ENCODE measurements at regions not wholly inside any gene's neighbourhood (a gene's known extent, or its start where the extent isn't known, plus 50 kb on each side); places are given as distances from the start of the nearest gene placed in this dataset.
A peak's percentile ranks its signal among the peaks of the same experiment; 100 is the strongest.

DNA sequence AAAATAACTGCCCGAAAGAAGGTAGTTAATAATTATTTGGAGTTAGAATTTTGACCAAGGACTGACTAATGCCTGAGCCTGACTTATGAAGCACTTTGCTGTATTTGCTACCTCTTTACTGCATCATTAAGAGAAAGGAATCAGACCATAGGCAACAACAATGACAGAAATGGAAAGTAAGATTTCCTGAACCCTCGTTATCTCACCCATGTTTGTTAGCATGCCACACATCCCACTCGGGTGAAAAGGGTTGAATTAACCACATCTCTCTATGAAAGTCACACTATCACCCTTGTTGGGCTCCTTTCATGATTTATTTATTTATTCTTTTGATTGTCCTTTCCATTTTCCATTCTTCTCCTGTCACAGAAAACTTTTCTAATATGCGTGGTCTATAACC, 59.6 kb downstream of the OLIG3 start:
- DNase-seq: no peak

DNA sequence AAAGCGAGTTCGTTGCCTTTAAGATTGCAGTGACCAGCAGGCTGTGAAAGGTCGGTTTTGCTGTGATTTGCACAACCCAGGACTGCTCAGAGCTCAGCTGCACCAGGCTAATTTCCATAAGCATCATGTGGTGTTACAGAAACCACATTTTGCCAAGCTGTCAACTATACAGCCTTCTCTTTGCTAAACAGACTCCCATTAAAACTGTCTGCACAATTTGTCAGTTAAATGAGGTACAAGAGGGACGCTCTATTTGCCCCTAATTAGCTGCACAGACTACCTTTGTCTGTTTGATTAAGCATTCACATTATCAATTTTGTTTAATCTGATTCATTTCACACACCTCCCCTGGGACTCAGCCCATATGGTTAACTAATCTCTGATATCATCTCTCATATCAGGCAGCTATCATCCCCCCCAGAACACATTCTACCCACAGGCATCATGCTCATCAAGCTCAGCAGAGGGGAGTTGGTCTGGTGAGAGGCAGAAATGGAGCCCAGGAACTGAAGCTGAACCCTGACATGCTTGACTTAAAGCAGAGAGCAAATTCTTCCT, 62.1 kb downstream of the OLIG3 start:
- DNase-seq: no peak

DNA sequence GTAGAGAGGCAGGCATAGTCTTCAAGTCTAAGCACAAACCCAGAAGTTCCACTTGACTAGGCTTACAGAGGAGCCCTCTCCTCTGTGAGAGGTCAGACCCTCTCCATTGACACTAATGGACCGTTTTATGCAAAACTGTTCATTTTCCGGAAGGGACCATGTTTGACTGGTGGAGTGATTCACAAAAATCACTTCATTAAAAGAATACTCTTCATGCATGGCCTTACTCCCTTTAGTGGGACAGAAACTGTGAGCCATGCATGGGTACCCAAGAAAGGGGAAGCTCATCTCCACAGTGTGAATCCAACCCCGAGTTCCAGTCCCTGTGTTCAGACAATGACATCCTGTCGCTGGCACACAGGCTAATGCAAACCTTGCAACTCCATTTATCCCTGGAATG, 63.2 kb downstream of the OLIG3 start:
- no peak for DNase-seq

DNA sequence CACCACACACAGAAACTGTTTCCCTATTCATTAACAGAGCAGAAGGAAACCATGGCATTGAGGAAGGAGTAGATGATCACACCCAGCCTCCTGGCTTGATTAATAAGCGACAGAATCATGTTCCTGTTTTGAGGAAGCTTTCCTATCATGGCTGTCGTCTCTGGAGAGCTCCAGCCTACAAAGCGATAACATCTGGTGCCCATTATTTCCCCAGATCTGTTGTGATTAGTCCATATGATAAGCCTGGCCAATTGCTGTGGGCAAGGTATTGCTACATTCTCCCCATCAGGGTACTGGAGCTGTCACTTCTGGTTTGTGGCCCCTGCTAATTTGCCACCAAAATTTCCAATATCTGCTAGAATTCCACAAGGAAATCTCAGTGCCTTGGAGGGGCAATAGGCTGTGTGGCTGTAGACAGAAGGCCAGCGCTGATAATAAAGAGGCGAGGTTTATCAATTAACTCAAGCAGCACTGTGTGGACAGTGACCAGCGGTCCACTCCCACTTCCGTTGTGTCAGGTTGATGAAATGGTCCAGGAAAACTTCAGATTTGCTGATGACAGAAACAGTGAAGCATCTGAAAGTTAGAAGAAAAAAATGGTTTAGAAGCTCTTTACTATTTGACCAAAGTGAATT, 66.4 kb downstream of the OLIG3 start:
- no peak for DNase-seq

DNA sequence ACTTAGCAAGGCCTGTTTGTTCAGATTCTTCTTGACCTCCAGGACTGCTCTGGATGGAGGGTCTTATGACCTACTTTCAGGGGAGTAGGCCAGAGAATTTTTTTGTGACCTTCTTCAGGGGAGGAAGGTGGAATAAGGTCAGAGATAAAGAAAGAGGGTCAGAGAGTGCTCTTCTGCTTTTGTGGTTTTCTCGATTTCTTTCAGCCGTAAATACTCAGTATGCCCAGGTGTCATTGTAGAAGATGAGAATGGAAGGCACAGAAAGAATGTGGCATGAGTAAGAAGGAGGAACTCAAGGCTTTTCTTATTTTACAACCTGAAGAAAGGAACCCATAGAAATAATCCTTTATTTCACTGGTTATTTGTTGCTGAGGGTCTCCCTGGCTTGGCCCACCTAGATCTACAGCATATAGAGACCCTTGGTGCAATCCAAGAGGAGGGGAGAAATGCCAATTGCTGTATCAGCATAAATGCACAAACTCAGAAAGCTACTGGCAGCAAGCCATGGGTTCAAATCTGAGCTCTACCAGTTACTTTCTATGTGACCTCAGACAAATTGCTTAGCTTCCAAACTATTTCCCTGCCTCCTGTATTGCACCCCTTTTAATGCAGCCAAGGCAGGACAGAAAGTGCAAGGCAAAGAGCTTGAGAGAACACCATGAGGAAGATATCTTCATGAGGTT, 68.0 kb downstream of the OLIG3 start:
- no peak for DNase-seq

DNA sequence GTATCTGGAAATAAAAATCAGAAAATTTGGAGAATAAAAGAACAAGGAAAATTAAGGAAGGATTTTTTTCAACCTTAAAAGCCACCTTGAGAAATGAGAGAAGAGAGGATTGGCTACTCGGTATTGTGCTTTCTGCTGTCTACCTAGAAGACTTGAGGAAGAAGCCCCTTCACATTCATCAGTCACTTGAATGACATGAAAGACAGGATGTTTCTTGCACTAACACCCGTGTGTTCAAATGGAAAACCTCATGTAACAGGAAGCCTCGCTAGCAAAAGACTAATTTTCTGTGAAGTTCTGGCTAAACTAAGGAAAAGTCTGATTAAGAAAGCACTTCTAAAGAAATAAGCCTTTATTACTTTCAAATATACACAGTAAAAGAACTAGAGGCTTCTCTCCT, 69.9 kb downstream of the OLIG3 start:
- no peak for DNase-seq

DNA sequence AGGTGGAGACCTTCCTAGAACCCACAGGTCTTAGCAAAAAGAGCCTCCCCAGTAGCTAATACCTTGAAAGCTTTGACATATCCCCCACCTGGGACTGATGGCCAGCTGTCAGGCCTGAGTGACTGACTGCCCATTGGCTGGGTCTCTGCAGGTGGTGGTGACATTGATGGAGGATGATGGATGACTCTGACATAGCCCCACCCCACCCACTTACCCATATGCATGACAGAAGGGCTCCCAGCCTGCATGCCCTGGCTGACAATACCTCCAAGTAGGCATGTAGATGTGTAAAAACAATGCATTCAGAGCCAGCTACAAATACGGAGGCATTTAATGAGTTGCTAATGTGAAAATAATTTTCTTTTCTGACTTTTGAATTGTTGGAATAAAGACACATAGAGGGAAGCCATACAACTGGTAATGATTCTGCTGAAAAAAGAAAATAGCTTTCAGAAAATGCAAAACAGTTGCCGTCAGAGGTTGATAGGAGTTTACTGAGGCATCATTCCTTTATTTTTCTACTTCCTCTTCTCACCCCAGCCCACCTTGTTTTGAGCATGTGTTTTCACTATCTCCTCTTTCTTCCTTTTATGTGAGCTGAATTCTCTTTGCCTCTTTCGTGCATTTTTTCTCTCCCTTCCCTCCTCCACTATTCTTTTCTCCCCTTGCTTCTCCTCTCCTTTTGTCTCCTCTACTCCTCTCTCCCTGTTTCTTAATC, 70.6 kb downstream of the OLIG3 start:
- no peak for DNase-seq

DNA sequence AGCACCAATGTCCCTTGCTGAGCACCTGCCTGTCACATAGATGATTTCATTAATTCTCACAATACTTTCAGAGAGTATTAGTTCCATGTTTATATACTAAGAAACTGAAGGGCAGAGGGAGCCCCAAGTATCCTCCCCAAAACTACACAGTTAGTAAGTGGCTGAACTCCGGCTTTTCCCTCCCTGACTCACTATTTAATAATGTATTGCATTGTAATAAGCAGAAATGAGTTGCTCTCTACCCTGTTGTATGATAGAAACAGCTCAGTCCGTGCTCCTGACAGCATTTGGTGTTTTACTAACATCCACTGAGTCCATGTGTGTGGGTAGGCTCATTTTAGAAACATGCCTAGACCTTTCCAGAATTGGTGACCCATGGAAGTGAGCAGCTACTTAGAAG, 76.8 kb downstream of the OLIG3 start:
- DNase-seq: no peak

DNA sequence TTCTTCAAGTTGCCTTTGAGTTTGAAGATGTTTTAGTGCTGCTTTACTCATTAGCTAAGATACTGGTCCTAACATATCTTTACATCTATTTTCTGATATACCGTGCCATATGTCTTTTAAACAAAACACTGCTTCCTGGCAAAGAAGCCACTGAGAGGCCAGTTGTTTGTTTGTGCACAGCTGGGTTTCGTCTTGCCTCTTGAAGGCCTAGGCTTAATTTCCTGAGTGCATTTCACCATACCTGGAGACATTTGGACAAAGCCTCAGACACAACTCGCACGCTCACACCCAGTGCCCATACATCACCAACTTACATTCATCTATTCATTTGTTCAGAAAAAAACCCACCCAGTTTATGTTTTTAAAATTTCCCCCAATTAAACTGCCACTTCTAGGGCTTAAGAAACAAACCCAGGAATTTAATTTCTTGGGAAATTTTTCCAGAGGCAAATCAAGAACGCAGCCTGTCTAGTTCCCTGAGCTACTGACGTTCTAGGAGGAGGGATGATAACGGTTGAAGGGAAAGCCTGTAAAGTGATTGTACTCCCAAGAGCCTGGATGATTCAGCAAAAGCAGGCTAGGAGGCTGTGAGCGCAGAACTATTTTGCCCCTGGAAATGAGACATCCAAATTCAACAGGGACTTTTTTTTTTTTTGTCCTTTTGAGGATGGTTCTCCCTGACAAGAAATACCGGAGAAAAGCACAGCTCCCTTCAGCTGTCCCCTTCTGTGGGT, 77.7 kb downstream of the OLIG3 start:
- DNase-seq: no peak

DNA sequence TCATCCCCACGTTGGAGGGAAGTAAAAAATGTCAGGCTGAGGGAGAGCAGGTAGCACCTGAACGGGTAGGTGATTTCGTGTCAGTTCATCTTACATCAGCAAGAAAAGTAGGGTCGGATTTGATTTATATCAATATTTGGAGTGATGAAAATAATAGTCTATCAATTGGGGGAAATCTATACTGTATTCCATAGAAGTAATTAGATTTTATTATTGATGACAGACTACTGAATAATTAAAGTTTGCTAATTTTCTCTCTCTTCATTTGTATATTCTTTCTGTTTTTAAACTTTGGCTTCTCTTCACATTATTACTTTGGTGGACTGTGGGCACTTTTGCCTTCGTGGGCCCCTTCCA, 78.4 kb downstream of the OLIG3 start:
- DNase-seq: no peak

DNA sequence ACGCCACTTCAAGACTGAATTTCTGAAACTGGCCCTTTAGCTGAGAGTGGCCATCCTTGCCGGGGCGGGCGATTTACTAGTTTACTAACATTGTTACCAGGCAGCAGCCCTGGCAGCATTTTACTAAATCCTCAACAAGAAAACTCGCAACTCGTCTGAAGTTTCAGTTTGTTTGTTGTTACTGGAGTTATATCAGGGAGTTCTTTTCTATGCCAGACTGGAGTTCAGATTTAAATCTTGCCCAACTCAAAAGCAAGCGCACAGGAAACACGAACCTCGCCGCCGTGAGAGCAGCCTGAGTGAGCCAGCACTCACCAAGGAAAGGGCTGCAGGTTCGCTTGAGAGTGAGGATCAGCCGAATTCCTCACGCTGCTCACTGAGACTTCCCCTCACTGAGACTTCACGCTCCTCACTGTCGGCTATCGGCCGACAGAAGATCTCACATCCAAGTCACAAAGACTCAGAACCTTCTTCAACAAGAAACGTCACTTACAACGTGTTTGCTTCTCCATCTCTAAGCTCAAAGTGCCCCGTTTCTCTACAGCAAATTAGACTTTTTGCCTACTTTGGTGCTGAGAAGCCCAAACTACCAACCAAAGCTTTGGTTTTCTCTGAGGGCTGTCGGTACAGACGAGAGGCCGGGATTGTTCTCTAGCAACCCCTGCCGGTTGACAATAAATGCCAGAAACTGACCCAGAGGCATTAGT, 78.9 kb downstream of the OLIG3 start:
- DNase-seq: peak; percentile 56

DNA sequence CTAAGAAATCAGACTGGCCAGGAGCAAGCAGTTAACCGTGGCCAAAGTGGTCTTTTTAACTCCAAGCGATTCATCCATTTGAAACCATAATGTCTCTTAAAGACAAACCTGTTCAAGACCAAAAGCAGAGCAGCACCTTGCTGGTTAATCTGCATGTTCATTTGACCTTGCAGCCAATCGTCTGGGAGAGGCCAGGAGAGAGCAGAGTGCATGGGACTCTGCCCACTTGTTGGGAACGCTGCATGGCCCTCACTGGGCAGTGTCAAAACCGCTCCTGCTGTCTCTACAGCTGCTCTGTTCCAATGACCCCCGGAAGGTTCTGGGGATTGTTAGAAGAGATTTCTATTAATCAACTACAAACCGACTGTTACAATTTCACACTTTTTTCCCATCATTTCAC, 79.6 kb downstream of the OLIG3 start:
- DNase-seq: no peak

DNA sequence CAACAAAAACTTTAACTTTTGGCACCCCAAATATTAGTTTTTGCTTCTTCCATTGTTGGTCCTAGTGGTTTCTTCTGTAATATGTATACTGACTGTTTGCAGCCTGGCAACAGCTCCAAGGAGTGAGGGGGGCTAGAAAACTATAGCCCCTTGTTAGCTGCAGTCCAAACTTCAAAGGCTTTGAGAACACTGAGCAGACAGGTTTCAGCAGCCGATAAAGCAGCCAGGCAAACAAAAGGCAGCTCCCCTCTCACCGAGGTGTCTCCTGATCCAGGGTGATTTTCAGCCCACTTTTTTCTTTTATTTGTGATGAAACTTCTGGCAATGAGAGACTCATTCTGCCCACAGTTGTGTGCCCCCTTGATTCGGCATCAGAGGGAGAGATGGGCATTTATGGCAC, 80.7 kb downstream of the OLIG3 start:
- DNase-seq: no peak

DNA sequence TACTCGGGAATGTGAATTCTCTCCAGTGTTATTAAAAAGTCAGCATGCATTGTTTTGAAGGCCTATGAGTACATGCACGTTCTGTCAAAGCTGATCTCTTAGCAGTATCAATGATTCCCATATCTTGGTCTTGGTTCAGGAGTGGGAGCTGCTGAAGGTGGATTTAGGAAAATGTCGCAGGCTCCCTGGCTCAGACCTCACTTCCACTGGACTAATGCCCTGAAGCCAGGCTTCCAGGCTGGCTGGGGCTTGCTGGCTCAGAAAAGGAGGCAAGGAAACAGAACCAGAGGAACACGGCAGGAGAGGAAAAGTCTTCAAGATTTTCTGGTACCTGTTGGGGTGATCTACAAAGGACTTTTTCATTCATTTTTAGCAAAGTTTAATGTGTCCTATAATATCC, 81.6 kb downstream of the OLIG3 start:
- DNase-seq: no peak

DNA sequence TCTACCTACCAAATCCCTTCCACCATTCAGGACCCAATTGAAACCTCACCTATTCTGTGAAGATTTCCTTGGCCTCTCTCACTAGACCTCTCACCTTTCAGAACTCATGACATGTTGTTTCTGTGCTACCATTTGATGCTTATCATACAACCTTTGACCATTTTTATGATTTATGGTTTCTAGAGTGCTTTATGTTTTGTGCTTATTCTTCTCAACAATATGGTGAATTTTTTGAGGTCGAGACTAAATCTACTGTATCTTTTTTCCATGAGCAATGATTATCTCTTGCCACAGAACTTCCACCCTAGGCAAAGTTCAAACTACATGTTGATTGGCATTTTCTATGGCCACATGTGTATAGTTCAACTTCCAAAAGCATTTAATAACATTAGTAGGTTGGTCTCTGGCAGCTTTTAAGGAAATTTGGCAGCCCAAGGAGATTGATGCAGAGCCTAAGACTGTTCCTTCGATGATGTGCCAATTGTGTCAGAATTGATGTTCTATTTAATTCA, 84.9 kb downstream of the OLIG3 start:
- no peak for DNase-seq

DNA sequence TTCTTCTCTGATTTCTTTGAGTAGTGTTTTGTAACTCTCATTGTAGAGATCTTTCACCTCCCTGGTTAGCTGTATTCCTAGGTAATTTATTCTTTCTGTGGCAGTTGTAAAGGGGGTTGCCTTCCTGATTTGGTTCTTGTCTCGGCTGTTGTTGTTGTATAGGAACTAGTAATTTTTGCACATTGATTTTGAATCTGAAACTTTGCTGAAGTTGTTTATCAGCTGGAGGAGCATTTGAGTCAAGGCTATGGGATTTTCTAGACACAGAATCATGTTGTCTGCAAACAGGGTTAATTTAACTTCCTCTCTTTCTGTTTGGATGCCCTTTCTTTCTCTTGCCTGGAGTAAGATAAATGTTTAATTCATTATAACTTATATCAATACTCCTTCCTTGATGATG, 86.4 kb downstream of the OLIG3 start:
- DNase-seq: no peak

DNA sequence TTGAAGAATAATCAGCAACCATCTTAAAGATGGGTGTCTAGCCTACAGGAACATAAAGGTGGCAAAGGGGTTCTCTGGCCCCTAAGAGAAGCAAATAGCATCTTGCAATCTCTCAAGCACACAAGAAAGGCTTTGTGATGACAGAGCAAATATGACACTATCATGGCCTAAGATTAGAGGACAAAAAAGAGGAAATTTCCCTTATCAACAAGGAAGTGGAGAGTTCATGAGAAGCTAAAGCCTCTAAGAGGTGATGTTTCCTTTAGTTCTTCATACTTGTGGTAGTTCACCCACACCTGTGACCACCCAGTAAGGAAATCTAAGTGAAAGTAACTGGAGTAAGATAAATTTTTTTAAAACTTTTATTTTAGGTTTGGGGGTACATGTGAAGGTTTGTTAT, 88.4 kb downstream of the OLIG3 start:
- DNase-seq: no peak

DNA sequence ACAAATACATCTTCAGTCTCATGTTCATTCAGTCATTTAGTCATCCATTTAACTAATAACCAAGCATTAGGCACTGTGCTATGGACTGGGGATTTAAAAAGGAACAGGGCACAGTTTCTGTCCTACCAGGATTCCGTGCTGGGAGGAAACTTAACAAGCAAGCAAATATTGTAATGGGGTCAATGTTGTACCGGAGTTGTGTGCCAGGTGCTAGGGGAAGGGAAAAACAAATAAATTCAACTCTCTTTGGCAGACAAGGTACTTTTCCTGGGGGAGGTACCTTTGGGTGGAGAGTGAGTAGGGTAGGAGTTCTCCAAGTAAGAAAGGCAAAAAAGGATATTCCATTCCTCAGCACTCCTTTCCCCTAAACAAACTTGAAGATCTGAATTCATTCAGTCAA, 90.3 kb downstream of the OLIG3 start:
- no peak for DNase-seq

DNA sequence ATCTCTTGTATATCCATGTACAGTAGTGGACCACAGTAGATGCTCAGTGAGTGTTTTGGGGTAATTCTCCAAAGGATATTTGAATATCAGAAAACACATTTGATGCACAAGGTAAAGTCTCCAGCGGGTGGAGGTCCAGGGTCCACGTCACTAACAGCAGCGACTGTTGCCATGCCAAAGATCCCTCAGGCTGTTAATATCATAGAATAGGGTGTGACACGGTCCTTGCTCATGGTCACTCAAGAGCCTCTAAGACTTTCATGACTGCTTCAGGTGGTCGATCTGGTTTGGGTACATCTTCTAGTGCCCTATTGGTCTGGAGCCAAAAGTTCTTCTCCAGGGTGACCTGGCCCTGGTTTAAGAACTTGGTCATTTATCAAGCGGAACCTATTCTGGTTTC, 90.8 kb downstream of the OLIG3 start:
- no peak for DNase-seq

DNA sequence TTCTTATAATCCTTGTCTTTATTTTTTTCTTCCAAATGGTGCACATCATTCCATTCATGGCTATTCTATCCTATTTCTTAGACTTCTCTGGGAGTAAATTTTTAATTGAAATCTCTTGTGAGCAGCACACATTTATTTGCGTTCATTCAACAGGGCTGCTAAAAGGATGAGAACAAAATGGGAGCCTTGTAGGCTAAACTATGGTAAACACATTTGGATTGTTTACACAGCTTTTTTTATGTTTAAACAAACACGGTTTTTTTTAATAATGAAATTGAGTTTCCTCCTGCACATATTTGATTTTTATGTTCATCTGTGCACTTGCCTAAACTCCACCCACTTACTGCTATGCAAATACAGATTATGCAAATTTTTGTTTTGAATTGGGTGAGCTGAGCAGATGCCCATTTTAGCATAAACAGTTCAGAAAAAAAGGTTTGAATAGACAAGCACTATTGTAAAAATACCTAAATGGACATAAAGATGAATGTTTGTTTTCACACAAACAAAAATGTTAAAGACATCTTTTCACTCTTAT, 92.0 kb downstream of the OLIG3 start:
- no peak for DNase-seq

DNA sequence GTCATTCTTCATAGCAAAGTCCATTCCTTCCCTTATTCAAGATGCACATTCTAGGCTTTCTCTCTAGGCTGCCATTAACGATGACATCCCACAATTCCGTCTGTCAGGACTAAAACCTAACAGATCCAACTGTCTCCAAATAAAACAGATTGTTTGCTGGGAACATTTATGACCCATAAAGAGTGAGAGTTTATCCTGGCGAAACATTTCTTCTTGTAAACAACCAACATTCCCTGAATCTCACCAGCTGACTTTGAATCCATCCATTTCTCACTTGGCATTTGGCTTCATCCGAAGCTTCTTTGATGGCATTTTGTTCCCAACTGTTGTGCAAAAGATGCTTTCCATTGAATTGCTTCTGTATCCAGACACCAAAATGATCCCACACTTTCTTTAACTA, 93.1 kb downstream of the OLIG3 start:
- no peak for DNase-seq

DNA sequence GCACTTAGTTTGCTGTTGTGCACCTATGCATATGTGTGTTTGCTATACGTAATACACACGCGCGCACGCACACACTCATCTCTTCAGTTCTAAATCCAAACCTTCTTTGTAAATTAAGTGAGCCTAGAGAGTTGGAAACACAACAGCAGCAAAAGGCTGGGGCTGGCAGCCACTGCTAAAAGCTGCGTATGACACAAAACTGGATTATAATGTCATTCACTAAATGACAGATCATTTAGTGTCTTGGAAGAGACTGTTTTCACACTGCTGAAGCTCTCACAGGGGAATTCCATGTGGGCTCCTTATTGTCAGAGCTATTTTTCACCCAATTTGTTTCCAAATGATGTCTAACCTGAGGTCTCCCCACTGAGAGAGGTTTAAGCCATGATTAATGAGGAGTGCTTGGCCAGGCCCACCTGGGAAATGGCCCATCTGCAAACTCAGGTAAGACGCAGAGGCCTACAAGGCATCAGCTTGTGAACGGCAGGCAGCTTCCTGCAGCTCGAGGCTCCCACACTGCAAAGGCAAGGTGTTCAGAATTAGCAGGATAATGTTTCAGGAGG, 94.2 kb downstream of the OLIG3 start:
- DNase-seq: no peak

All from activated CD4-positive, alpha-beta T cell treated with anti-CD3 and anti-CD28 coated beads, Interleukin-2, amount 50 U/mL, for 1 hour (primary cell).